IMR-90 (cell line): ENCODE measurements at regions not wholly inside any gene's neighbourhood (a gene's known extent, or its start where the extent isn't known, plus 50 kb on each side); places are given as distances from the start of the nearest gene placed in this dataset.

ENCODE experiments used
- BHLHE40 ChIP-seq: fragments of 150-350 bp; IDR thresholded peaks from 2 replicates; pipeline ENCODE4 v1.6.1; 2016; ENCODE audit warnings: mild to moderate bottlenecking, low read depth, low read length
- CEBPB ChIP-seq: IDR thresholded peaks from 2 replicates; pipeline ENCODE4 v1.6.1; 2012; ENCODE audit warnings: low read depth, low read length, improper control_type of control experiment
- CTCF ChIP-seq: conservative IDR thresholded peaks from 2 replicates; pipeline ENCODE4 v1.5.1; 2012; ENCODE audit warnings: mild to moderate bottlenecking, low read depth, low read length, improper control_type of control experiment
- ELK1 ChIP-seq: fragments of 150-350 bp; IDR thresholded peaks from 2 replicates; pipeline ENCODE4 v1.6.1; 2016; ENCODE audit warnings: low read depth, mild to moderate bottlenecking, low read length, moderate library complexity, borderline replicate concordance
- FOS ChIP-seq: fragments of 150-350 bp; IDR thresholded peaks from 2 replicates; pipeline ENCODE4 v1.6.1; 2016; ENCODE audit warnings: low read depth, low read length
- MAFK ChIP-seq: IDR thresholded peaks from 2 replicates; pipeline ENCODE4 v1.6.1; 2012; ENCODE audit warnings: low read depth, low read length, improper control_type of control experiment
- MAZ ChIP-seq: IDR thresholded peaks from 2 replicates; pipeline ENCODE4 v1.6.1; 2012; ENCODE audit warnings: low read depth, mild to moderate bottlenecking, low read length, improper control_type of control experiment, moderate library complexity, borderline replicate concordance
- MXI1 ChIP-seq: IDR thresholded peaks from 2 replicates; pipeline ENCODE4 v1.6.1; 2012; ENCODE audit warnings: low read depth, mild to moderate bottlenecking, low read length, moderate library complexity, borderline replicate concordance
- POLR2A ChIP-seq: IDR thresholded peaks from 2 replicates; pipeline ENCODE4 v1.6.1; 2012; ENCODE audit warnings: mild to moderate bottlenecking, low read depth, low read length
- RAD21 ChIP-seq: IDR thresholded peaks from 2 replicates; pipeline ENCODE4 v1.6.1; 2012; ENCODE audit warnings: low read length, improper control_type of control experiment
- RCOR1 ChIP-seq: IDR thresholded peaks from 2 replicates; pipeline ENCODE4 v1.6.1; 2012; ENCODE audit warnings: mild to moderate bottlenecking, low read length, improper control_type of control experiment; ENCODE audit not compliant: insufficient replicate concordance
- RFX5 ChIP-seq: IDR thresholded peaks from 2 replicates; pipeline ENCODE4 v1.8.0; 2012; ENCODE audit warnings: low read depth, mild to moderate bottlenecking, low read length, moderate library complexity
- SMC3 ChIP-seq: fragments of 150-350 bp; IDR thresholded peaks from 2 replicates; pipeline ENCODE4 v1.6.1; 2016; ENCODE audit warnings: low read depth, mild to moderate bottlenecking, antibody characterized with exemption, low read length, moderate library complexity
- USF2 ChIP-seq: fragments of 150-350 bp; IDR thresholded peaks from 2 replicates; pipeline ENCODE4 v1.6.1; 2017; ENCODE audit warnings: mild to moderate bottlenecking, antibody characterized with exemption, low read length, low read depth

GRCh38 chrX:65859299-65859698 lies 180.6 kb downstream of the VSIG4 start:
- TF ChIP-seq FOS (no peak), CTCF (no peak), MAZ (no peak), RCOR1 (no peak), POLR2A (no peak), USF2 (no peak), SMC3 (no peak), RFX5 (no peak), RAD21 (no peak), ELK1 (no peak), CEBPB (no peak), BHLHE40 (no peak), MAFK (no peak), MXI1 (no peak)
